ENCODE measurements at regions not wholly inside any gene's neighbourhood (a gene's known extent, or its start where the extent isn't known, plus 50 kb on each side); places are given as distances from the start of the nearest gene placed in this dataset.

DNA sequence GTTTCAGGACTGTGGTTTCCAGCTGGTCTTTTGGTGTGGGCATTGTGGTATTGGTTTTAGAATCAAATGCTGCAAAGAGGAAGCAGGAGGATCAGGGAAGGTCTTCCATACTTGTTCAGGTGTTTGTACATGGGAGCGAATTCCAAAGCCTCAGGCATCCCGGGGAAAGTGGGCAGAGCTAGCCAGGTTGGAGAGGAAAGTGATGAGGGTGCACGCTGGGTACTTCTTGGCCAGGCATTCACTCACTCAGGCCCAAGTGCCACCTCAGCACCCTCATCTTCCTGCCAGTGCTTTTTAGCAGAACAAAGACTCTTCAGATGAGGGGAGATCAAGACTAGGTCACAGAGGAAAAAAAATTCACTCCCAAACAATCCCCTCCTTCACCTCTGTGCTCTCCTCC lies 241.1 kb upstream of the TBX18 start:
- no peak for TF ChIP-seq CTCF (IDR thresholded peaks at IDR 0.05)
- TF ChIP-seq EP300 (IDR thresholded peaks at IDR 0.05): no peak
